Stimulated activated naive CD8-positive, alpha-beta T cell treated with anti-CD3 and anti-CD28 coated beads, Interleukin-15, amount 100 ng/mL, for 72 hours (primary cell): ENCODE measurements at regions not wholly inside any gene's neighbourhood (a gene's known extent, or its start where the extent isn't known, plus 50 kb on each side); places are given as distances from the start of the nearest gene placed in this dataset.
"Not testable (repeated sequence)": the region's sequence is repeated elsewhere in the genome, so short reads cannot be mapped to it uniquely, and the experiment has no call there.

Experiments used
- ATAC-seq: fragments of 150-1000 bp; cut with Tn5 transposase; 2 replicates; pipeline ENCODE4 v1.10.0; 2021; ENCODE audit warnings: mild to moderate bottlenecking, moderate library complexity
- DNase-seq, 2 donors: peaks; one replicate each; pipeline ENCODE4 v3.0.0; 2021 to 2022
- H3K27ac Mint-ChIP-seq, 2 donors: one replicate each; pipeline ENCODE4 v1.8.0; 2022; ENCODE audit warnings: mild to moderate bottlenecking in 2 of 2, mixed read lengths in 2 of 2, moderate library complexity in 2 of 2
- H3K27me3 Mint-ChIP-seq: one replicate; pipeline ENCODE4 v1.8.0; 2022; ENCODE audit warnings: mixed read lengths
- H3K4me1 Mint-ChIP-seq: one replicate; pipeline ENCODE4 v1.8.0; 2022; ENCODE audit warnings: mild to moderate bottlenecking, mixed read lengths
- H3K4me3 Mint-ChIP-seq, 2 donors: one replicate each; pipeline ENCODE4 v1.8.0; 2022; ENCODE audit warnings: mild to moderate bottlenecking in 2 of 2, mixed read lengths in 2 of 2, moderate library complexity in 1 of 2
- H3K9me3 Mint-ChIP-seq, 2 donors: one replicate each; pipeline ENCODE4 v1.8.0; 2022; ENCODE audit warnings: mixed read lengths in 2 of 2

DNA sequence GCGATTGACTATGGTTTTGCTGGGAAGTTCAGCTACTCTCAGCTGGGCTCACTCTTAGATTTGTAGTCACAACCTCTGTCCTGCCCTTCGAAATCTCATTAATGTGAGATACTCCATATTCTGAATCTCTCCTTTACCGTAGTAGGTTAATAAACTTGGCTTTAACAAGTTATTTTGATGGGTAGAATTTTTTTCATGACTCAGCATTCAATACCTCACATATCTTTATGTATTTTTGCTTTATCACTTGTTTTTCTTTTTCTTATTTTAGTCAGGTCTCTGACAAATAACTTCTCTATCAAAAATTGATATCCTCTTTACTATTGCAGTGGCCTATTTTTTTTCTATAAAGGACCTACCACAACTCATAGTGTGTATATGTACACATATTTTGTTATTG, 855.2 kb upstream of the ADGRB3 start:
- Mint-ChIP-seq H3K4me3 (no peak overlapping the region), H3K4me1 (no peaks in the 10 kb centered on the region), H3K27ac (no peak overlapping the region), H3K9me3 (peaks cover 0 to 4% of the 10 kb centered on the region in 2 donors), H3K27me3 (no peaks in the 10 kb centered on the region)
- DNase-seq (no peak), ATAC-seq (no peak)

DNA sequence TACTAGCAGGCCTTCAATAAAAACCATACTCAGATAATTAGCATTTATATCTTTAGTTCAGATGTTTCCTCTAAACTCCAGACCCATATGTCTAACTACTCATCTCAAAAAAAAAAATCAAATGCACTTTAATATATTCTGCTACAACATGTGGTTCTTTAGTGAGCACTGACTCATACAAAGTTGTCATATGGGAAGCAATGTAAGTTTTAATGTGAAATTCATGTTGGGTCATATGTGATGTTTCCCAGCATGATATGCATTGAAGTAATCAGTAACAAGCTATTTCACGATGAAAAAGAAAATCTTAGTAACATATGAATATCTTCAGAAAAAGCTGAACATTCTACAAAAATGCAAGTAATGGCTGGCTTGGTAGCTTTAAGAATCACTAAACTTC, 859.7 kb upstream of the ADGRB3 start:
- Mint-ChIP-seq H3K27ac (no peak overlapping the region), H3K9me3 (no peaks in the 10 kb centered on the region), H3K4me1 (no peaks in the 10 kb centered on the region), H3K27me3 (no peaks in the 10 kb centered on the region), H3K4me3 (no peak overlapping the region)
- DNase-seq (no peak), ATAC-seq (no peak)

DNA sequence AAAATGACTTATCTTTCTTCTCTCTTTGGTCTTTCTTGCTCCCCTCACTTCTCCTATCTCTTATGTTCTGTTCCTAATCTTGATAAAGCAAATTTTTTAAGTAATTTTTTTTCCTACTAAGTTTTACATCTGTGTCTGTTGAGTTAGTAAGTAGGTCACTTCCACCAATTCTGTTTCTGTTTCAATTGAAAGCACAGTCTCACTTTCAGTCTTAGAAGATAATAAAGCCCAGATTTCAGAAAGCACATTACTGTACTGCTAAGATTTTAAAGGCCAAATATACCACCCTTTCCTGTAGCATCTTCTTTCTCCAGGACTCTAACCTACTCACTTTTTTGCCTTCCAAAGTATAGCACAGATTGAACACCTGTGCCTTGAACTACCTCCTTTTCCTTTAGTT, 866.1 kb upstream of the ADGRB3 start:
- H3K27me3 Mint-ChIP-seq = no peaks in the 10 kb centered on the region
- DNase-seq (no peak), ATAC-seq (no peak)
- H3K9me3 Mint-ChIP-seq = peaks cover 6 to 8% of the 10 kb centered on the region in 2 donors
- H3K4me1 Mint-ChIP-seq = no peaks in the 10 kb centered on the region
- H3K27ac Mint-ChIP-seq = no peak overlapping the region
- no peak overlapping the region for H3K4me3 Mint-ChIP-seq

DNA sequence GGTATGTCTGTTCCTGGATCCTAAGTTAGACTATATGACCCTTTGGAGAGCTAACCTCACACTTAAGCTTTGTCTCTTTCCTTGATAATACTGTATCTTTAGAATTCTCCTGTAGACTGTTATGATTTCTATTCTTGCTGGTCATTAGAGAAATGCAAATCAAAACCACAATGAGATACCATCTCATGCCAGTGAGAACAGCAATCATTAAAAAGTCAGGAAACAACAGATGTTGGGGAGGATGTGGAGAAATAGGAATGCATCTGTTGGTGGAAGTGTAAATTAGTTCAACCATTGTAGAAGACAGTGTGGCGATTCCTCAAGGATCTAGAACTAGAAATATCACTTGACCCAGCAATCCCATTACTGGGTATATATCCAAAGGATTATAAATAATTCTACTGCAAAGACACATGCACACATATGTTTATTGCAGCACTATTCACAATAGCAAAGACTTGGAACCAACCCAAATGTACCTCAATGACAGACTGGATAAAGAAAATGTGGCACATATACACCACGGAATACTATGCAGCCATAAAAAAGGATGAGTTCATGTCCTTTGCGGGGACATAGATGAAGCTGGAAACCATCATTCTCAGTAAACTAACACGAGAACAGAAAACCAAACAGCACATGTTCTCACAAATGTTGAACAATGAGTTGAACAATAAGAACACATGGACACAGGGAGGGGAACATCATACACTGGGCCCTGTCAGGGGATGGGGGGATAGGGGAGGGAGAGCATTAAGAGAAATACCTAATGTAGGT, 867.8 kb upstream of the ADGRB3 start:
- not testable (repeated sequence) for H3K4me1 Mint-ChIP-seq, H3K27ac Mint-ChIP-seq, ATAC-seq, DNase-seq, H3K4me3 Mint-ChIP-seq, H3K27me3 Mint-ChIP-seq, H3K9me3 Mint-ChIP-seq

DNA sequence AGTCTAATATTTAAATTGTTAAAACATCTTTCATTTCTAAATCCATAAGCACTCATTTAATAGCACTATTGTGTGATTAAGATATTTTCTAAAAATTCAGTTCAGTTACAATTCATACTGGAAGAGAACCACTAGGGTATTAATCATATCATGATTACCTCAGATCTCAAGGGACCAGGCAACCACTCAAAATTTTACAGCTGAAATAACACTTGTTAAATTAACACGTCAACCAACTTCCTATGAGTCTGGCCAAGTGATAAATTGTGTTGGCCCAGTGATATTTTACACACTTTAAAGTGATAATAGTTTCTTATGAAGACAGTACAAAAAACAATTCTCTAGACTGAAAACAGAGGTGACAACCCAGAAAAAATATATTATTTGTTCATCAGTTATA, 869.0 kb upstream of the ADGRB3 start:
- no peaks in the 10 kb centered on the region for H3K27me3 Mint-ChIP-seq
- no peak for DNase-seq
- H3K27ac Mint-ChIP-seq = no peak overlapping the region
- H3K4me1 Mint-ChIP-seq = no peaks in the 10 kb centered on the region
- H3K4me3 Mint-ChIP-seq = no peak overlapping the region
- ATAC-seq = no peak
- H3K9me3 Mint-ChIP-seq = peaks cover 6 to 8% of the 10 kb centered on the region in 2 donors

DNA sequence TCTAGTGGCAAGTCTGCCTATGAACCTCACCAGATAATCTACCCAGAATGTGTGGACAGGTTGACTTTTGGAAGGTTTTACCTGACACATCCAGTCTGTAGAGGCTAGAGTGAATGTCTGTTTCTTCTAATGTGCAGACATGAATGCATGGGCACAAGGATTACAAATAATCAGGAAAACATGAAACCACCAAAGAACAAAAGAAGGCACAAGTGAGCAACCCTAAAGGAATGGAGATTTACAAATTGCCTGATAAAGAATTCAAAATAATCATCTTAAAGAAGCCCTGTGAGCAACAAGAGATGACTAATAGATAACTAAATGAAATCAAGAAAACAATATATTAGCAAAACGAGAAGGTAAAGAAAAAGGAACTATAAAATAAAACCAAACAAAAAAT, 876.1 kb upstream of the ADGRB3 start:
- H3K27ac Mint-ChIP-seq = peak overlapping the region in 1 of 2 donors; percentile 5
- H3K4me3 Mint-ChIP-seq = no peak overlapping the region
- DNase-seq (no peak), ATAC-seq (no peak)
- H3K27me3 Mint-ChIP-seq = no peaks in the 10 kb centered on the region
- H3K4me1 Mint-ChIP-seq = no peaks in the 10 kb centered on the region
- H3K9me3 Mint-ChIP-seq = peaks cover 0 to 10% of the 10 kb centered on the region in 2 donors

DNA sequence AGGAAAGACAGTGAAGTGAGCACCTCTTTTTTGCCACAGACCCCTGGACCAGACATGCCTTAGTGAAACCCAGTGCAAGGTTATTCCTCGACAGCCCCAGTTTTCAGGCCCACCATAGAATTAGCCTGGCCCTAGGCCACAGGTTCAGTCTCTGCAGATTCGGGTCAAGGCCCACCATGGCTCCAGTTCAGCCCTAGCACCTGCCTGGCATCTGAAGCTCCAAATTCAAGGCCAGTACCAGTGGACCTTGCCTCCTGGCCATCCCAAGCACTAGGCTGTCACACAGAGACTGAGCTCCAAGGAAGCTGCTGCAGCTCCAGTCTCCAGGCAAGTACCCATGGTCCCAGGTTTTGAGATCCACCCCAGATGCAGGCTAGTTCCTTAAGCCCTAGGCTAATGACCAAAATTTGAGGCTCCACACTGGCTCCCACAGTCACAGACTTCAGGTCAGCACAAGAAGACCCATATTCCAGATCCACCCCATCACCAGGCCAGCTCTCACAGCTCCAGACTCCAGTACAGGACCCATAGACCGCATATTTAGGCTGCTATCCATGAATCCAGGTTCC, 877.5 kb upstream of the ADGRB3 start:
- peaks cover 0 to 10% of the 10 kb centered on the region in 2 donors for H3K9me3 Mint-ChIP-seq
- ATAC-seq (no peak), DNase-seq (no peak)
- H3K27me3 Mint-ChIP-seq = no peaks in the 10 kb centered on the region
- no peak overlapping the region for H3K4me3 Mint-ChIP-seq
- H3K27ac Mint-ChIP-seq = no peak overlapping the region
- H3K4me1 Mint-ChIP-seq = no peaks in the 10 kb centered on the region

DNA sequence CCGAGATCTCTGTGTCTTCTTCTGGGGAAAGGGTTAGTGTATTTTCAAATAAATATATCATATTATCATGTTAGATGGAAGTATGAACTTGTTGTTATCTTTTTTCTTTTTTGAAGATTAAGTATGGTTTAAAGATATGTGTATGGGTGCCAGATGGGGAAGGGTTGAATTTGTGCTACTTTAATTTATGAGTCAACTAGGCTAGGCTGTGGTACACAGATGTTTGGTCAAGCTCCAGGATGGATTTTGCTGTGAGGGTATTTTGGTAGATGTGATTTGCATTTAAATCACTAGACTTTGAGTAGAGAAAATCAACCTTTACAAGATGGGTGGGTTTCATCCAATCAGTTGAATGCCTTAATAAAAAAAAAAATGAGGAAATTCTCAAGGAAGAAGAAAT, 886.6 kb upstream of the ADGRB3 start:
- no peak overlapping the region for H3K27ac Mint-ChIP-seq
- DNase-seq (no peak), ATAC-seq (no peak)
- H3K4me1 Mint-ChIP-seq = no peaks in the 10 kb centered on the region
- no peak overlapping the region for H3K4me3 Mint-ChIP-seq
- no peaks in the 10 kb centered on the region for H3K9me3 Mint-ChIP-seq
- H3K27me3 Mint-ChIP-seq = no peaks in the 10 kb centered on the region

DNA sequence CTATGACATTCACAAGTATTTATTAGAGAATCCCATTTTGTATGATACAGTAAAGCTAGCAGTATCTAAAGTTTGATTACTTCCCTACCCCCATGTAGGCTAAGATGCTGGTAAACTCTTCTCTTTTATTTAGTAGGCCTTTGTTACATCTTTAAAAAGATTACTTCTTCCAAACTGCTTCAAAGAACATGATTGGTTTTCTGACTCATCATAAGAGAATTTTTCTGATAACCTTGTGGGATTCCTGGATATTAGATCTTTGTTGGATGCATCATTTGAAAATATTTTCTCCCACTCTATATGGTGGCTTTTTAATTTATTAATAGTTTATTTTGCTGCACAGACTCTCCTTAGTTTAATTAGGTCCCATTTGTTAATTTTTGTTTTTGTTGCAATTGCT, 898.3 kb upstream of the ADGRB3 start:
- DNase-seq (no peak), ATAC-seq (no peak)
- no peaks in the 10 kb centered on the region for H3K27me3 Mint-ChIP-seq
- H3K4me3 Mint-ChIP-seq = no peak overlapping the region
- H3K4me1 Mint-ChIP-seq = no peaks in the 10 kb centered on the region
- peaks cover 8 to 10% of the 10 kb centered on the region in 2 donors for H3K9me3 Mint-ChIP-seq
- H3K27ac Mint-ChIP-seq = no peak overlapping the region

DNA sequence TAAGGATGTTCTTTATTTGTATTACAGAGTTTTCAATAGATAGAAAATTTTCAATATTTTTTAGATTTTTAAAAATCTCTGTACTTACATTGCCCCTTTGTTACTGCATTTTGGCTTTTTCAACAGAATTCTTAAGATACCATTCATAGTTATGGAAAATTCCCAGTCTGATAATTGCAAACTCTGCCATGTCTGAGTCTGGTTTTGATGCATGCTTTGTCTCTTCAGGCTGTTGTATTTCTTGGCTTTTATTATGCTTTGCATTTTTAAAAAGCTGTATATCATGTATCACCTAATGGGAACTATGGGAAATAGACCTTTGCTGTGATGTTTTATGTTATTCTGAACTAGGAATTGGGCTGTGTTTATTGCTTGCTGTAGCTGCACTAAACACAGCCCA, 898.9 kb upstream of the ADGRB3 start:
- H3K4me3 Mint-ChIP-seq = no peak overlapping the region
- ATAC-seq (no peak), DNase-seq (no peak)
- peaks cover 14 to 16% of the 10 kb centered on the region in 2 donors for H3K9me3 Mint-ChIP-seq
- H3K27me3 Mint-ChIP-seq = no peaks in the 10 kb centered on the region
- no peak overlapping the region for H3K27ac Mint-ChIP-seq
- H3K4me1 Mint-ChIP-seq = no peaks in the 10 kb centered on the region

DNA sequence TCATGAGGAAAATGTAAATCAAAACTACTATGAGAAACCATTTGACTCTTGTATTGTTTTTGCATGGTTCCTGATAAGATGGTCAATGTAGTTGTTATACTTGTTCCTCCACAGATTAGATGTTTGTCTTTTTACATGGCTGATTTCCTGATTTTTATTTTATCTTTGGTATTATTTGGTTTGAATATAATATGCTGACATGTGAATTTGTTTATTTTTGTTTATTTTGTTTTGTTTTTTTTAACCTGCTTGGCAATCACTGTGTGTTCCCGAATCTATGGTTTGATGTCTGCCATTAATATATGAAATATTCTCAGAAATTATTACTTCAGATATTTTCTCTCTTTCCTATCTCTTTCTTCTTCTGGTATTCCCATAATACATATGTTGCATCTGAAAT, 899.5 kb upstream of the ADGRB3 start:
- ATAC-seq = no peak
- Mint-ChIP-seq H3K4me1 (no peaks in the 10 kb centered on the region), H3K27me3 (no peaks in the 10 kb centered on the region), H3K9me3 (peaks cover 15 to 17% of the 10 kb centered on the region in 2 donors), H3K4me3 (no peak overlapping the region), H3K27ac (no peak overlapping the region)
- DNase-seq = no peak

DNA sequence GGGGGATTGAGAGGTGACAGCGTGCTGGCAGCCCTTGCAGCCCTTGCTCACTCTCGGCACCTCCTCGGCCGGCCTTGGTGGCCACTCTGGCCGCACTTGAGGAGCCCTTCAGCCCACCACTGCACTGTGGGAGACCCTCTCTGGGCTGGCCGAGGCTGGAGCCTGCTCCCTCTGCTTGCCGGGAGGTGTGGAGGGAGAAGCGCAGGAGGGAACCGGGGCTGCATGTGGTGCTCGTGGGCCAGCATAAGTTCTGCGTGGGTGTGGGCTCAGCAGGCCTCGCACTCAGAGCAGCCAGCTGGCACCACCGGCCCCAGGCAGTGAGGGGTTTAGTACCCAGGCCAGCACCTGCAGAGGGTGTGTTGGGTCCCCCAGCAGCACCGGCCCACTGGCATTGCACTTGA, 912.2 kb upstream of the ADGRB3 start:
- DNase-seq (no peak), ATAC-seq (no peak)
- no peaks in the 10 kb centered on the region for H3K4me1 Mint-ChIP-seq
- H3K4me3 Mint-ChIP-seq = no peak overlapping the region
- no peaks in the 10 kb centered on the region for H3K9me3 Mint-ChIP-seq
- no peak overlapping the region for H3K27ac Mint-ChIP-seq
- no peaks in the 10 kb centered on the region for H3K27me3 Mint-ChIP-seq

DNA sequence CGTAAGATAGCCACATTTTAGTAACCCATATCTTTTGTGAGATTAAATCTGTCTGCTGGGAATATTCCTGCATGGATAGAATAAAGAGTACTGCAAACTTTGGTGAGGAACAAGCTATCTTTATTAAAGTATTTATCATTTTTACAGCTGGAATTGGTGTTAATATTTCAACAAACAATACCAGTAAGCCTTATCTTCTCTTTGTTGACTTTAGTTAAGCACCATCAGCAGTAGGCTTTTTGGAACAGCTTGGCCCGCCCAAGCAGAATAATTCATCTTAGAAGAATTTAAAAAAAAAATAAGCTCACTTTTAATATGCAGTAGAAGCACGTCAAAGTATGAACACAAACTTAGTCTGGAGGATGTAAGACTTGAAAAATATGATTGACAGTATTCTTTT, 917.8 kb upstream of the ADGRB3 start:
- DNase-seq (no peak), ATAC-seq (no peak)
- Mint-ChIP-seq H3K27ac (no peak overlapping the region), H3K4me1 (no peaks in the 10 kb centered on the region), H3K4me3 (no peak overlapping the region), H3K9me3 (peaks cover 0 to under 1% of the 10 kb centered on the region in 2 donors), H3K27me3 (no peaks in the 10 kb centered on the region)

DNA sequence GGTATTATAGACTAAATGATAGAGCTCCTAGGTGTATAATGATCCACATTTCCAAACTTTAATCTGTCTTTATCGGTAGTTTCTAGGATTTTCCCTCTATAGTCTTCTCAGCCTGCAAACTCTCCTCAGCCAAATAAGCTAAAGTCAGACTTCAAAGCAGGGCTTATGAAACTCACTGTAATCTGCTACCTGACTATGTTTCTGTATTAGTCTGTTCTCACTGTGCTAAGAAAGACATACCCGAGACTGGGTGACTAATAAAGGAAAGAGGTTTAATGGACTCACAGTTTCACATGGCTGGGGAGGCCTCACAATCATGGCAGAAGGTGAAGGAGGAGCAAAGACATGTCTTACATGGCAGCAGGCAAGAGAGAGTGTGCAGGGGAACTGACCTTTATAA, 928.7 kb upstream of the ADGRB3 start:
- H3K27me3 Mint-ChIP-seq = no peaks in the 10 kb centered on the region
- H3K4me3 Mint-ChIP-seq = no peak overlapping the region
- DNase-seq (no peak), ATAC-seq (no peak)
- no peak overlapping the region for H3K27ac Mint-ChIP-seq
- H3K4me1 Mint-ChIP-seq = no peaks in the 10 kb centered on the region
- peaks cover 8 to 23% of the 10 kb centered on the region in 2 donors for H3K9me3 Mint-ChIP-seq

DNA sequence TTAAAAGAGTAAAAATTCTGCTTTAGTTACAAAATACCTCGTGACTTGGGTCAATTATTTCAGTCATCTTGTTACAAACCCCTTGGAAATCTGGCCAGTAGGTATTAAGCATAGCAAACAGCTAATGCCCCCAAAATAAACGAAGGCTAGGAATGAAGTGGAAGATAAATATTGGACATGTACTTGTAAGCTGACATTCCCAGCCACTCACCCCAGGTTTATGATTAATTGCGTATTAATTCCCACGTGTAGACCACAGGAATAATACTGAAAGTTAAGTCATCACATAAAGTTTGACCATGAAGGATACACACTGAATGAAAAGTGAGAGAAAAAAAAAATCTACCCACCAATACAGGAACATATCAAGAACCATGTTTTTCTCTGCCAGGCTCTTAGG, 936.5 kb upstream of the ADGRB3 start:
- Mint-ChIP-seq H3K4me3 (no peak overlapping the region), H3K9me3 (peaks cover 0 to 8% of the 10 kb centered on the region in 2 donors), H3K27ac (no peak overlapping the region), H3K4me1 (no peaks in the 10 kb centered on the region), H3K27me3 (no peaks in the 10 kb centered on the region)
- ATAC-seq (no peak), DNase-seq (no peak)

DNA sequence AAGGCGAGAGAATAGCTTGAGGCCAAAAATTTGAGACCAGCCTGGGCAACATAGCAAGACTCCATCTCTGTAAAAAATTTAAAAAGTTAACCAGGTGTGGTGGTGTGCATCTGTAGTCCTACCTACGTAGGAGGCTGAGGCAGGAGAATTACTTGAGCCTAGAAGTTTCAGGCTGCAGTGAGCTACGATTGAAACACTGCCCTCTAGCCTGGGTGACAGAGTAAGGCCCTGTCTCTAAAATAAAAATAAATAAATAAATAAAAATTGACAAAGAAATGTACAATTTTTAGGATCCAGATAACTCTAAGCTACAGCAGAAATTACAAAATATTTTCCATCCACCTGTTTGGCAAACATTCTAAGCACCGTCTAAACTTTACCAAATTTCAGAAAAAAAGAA, 941.0 kb upstream of the ADGRB3 start:
- Mint-ChIP-seq H3K27ac (no peak overlapping the region), H3K9me3 (peaks cover 0 to 8% of the 10 kb centered on the region in 2 donors), H3K27me3 (no peaks in the 10 kb centered on the region), H3K4me1 (no peaks in the 10 kb centered on the region), H3K4me3 (no peak overlapping the region)
- DNase-seq (no peak), ATAC-seq (no peak)

DNA sequence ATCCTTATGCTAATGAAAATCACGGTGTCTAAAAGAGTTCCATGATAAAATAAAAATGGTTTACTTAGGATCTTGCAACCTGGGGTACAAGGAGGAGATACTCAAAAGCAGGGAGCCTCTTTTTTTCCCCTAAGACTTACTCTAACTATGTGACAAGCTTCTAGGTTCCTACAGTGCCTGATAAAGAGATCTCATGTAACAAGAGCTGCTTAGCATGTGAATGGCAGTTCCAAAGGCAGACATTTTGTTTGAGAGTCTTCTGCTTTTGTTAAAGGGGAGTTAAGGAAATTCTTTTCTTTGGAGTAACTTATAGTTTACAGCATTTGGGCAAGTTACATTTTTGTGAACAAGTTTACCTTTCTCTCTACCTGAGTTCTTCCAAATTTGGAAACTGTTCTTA, 945.8 kb upstream of the ADGRB3 start:
- Mint-ChIP-seq H3K27ac (no peak overlapping the region), H3K9me3 (no peaks in the 10 kb centered on the region), H3K4me3 (no peak overlapping the region), H3K4me1 (no peaks in the 10 kb centered on the region), H3K27me3 (no peaks in the 10 kb centered on the region)
- ATAC-seq (no peak), DNase-seq (no peak)
